ENCODE measurements at regions not wholly inside any gene's neighbourhood (a gene's known extent, or its start where the extent isn't known, plus 50 kb on each side); places are given as distances from the start of the nearest gene placed in this dataset.

DNA sequence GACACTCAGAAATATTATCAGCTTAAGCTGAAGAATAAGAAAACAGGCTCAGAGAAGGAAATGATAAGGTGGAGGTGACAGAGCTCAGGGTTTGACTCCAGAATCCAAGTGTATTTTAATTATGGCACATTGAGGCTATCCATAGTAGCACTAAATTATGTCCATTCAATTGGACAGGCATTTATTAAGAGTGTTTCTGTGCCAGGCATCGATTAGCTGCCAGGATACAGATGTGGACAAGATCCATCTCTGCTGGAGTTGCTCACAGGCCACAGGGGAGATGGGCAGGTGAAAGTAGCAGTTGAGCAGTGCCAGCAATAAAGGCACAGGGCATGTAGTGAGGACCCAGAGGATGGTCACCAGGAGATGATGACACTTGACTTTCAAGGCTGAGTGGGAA is 592.5 kb downstream of the INSC start:
- Mint-ChIP-seq H3K27ac (no peak overlapping the region), H3K4me3 (no peak overlapping the region), H3K36me3 (ENCODE audit: low read depth) (no peaks in the 10 kb centered on the region), H3K9me3 (no peaks in the 10 kb centered on the region; the same call in none of the 3 replicates), H3K27me3 (ENCODE audit: insufficient read depth, low read depth, poor library complexity) (peaks cover 11% of the 10 kb centered on the region), H3K4me1 (peaks cover 26% of the 10 kb centered on the region)
- Histone ChIP-seq H3F3A (replicated peaks; ENCODE audit: low read depth) (0 out of 2 replicates have a peak, but pooled peaks cover 3% of the 10 kb centered on the region), H3K79me2 (replicated peaks; ENCODE audit: insufficient read depth) (no peaks in the 10 kb centered on the region), H2AFZ (no peak overlapping the region), H4K20me1 (replicated peaks; ENCODE audit: insufficient read depth) (no peaks in the 10 kb centered on the region), H3K27ac (ENCODE audit: low read depth) (no peak overlapping the region), H3K27me3 (ENCODE audit: insufficient read depth) (peaks cover 22% of the 10 kb centered on the region), H3K4me3 (no peak overlapping the region), H3K4me2 (no peak overlapping the region), H3K36me3 (ENCODE audit: insufficient read depth) (no peaks in the 10 kb centered on the region), H3K9me2 (ENCODE audit: insufficient read depth) (0 out of 2 replicates have a peak, but pooled peaks cover 13% of the 10 kb centered on the region), H3K4me1 (ENCODE audit: insufficient read depth) (peaks cover 15% of the 10 kb centered on the region)
- TF ChIP-seq EZH2 (IDR thresholded peaks at IDR 0.05; ENCODE audit: low read depth, unreplicated experiment) (no peak), CREB1 (CRISPR knock-in tag; IDR thresholded peaks at IDR 0.05; ENCODE audit: low read depth) (no peak), STAT1 (IDR thresholded peaks at IDR 0.05; ENCODE audit: unreplicated experiment) (no peak), ZNF114 (CRISPR knock-in tag; IDR thresholded peaks at IDR 0.05) (no peak), POLR2AphosphoS5 (IDR thresholded peaks at IDR 0.05; ENCODE audit: low read depth) (no peak), ZNF331 (CRISPR knock-in tag; IDR thresholded peaks at IDR 0.05; ENCODE audit: low read depth) (no peak), JUNB (IDR thresholded peaks at IDR 0.05; ENCODE audit: unreplicated experiment) (no peak), NANOG (IDR thresholded peaks at IDR 0.05; ENCODE audit: borderline replicate concordance) (no peak), EZH2phosphoT487 (IDR thresholded peaks at IDR 0.05; ENCODE audit: unreplicated experiment) (no peak)
- TF ChIP-seq, protein P1, sequence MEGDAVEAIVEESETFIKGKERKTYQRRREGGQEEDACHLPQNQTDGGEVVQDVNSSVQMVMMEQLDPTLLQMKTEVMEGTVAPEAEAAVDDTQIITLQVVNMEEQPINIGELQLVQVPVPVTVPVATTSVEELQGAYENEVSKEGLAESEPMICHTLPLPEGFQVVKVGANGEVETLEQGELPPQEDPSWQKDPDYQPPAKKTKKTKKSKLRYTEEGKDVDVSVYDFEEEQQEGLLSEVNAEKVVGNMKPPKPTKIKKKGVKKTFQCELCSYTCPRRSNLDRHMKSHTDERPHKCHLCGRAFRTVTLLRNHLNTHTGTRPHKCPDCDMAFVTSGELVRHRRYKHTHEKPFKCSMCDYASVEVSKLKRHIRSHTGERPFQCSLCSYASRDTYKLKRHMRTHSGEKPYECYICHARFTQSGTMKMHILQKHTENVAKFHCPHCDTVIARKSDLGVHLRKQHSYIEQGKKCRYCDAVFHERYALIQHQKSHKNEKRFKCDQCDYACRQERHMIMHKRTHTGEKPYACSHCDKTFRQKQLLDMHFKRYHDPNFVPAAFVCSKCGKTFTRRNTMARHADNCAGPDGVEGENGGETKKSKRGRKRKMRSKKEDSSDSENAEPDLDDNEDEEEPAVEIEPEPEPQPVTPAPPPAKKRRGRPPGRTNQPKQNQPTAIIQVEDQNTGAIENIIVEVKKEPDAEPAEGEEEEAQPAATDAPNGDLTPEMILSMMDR (conservative IDR thresholded peaks at IDR 0.05; ENCODE audit: low read depth in 2 of 2), result no peak
- TF ChIP-seq, protein P2, sequence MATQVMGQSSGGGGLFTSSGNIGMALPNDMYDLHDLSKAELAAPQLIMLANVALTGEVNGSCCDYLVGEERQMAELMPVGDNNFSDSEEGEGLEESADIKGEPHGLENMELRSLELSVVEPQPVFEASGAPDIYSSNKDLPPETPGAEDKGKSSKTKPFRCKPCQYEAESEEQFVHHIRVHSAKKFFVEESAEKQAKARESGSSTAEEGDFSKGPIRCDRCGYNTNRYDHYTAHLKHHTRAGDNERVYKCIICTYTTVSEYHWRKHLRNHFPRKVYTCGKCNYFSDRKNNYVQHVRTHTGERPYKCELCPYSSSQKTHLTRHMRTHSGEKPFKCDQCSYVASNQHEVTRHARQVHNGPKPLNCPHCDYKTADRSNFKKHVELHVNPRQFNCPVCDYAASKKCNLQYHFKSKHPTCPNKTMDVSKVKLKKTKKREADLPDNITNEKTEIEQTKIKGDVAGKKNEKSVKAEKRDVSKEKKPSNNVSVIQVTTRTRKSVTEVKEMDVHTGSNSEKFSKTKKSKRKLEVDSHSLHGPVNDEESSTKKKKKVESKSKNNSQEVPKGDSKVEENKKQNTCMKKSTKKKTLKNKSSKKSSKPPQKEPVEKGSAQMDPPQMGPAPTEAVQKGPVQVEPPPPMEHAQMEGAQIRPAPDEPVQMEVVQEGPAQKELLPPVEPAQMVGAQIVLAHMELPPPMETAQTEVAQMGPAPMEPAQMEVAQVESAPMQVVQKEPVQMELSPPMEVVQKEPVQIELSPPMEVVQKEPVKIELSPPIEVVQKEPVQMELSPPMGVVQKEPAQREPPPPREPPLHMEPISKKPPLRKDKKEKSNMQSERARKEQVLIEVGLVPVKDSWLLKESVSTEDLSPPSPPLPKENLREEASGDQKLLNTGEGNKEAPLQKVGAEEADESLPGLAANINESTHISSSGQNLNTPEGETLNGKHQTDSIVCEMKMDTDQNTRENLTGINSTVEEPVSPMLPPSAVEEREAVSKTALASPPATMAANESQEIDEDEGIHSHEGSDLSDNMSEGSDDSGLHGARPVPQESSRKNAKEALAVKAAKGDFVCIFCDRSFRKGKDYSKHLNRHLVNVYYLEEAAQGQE (IDR thresholded peaks at IDR 0.05; ENCODE audit: unreplicated experiment), result no peak
- TF ChIP-seq, protein P3, sequence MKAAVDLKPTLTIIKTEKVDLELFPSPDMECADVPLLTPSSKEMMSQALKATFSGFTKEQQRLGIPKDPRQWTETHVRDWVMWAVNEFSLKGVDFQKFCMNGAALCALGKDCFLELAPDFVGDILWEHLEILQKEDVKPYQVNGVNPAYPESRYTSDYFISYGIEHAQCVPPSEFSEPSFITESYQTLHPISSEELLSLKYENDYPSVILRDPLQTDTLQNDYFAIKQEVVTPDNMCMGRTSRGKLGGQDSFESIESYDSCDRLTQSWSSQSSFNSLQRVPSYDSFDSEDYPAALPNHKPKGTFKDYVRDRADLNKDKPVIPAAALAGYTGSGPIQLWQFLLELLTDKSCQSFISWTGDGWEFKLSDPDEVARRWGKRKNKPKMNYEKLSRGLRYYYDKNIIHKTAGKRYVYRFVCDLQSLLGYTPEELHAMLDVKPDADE (IDR thresholded peaks at IDR 0.05), result no peak
- TF ChIP-seq, protein P4, sequence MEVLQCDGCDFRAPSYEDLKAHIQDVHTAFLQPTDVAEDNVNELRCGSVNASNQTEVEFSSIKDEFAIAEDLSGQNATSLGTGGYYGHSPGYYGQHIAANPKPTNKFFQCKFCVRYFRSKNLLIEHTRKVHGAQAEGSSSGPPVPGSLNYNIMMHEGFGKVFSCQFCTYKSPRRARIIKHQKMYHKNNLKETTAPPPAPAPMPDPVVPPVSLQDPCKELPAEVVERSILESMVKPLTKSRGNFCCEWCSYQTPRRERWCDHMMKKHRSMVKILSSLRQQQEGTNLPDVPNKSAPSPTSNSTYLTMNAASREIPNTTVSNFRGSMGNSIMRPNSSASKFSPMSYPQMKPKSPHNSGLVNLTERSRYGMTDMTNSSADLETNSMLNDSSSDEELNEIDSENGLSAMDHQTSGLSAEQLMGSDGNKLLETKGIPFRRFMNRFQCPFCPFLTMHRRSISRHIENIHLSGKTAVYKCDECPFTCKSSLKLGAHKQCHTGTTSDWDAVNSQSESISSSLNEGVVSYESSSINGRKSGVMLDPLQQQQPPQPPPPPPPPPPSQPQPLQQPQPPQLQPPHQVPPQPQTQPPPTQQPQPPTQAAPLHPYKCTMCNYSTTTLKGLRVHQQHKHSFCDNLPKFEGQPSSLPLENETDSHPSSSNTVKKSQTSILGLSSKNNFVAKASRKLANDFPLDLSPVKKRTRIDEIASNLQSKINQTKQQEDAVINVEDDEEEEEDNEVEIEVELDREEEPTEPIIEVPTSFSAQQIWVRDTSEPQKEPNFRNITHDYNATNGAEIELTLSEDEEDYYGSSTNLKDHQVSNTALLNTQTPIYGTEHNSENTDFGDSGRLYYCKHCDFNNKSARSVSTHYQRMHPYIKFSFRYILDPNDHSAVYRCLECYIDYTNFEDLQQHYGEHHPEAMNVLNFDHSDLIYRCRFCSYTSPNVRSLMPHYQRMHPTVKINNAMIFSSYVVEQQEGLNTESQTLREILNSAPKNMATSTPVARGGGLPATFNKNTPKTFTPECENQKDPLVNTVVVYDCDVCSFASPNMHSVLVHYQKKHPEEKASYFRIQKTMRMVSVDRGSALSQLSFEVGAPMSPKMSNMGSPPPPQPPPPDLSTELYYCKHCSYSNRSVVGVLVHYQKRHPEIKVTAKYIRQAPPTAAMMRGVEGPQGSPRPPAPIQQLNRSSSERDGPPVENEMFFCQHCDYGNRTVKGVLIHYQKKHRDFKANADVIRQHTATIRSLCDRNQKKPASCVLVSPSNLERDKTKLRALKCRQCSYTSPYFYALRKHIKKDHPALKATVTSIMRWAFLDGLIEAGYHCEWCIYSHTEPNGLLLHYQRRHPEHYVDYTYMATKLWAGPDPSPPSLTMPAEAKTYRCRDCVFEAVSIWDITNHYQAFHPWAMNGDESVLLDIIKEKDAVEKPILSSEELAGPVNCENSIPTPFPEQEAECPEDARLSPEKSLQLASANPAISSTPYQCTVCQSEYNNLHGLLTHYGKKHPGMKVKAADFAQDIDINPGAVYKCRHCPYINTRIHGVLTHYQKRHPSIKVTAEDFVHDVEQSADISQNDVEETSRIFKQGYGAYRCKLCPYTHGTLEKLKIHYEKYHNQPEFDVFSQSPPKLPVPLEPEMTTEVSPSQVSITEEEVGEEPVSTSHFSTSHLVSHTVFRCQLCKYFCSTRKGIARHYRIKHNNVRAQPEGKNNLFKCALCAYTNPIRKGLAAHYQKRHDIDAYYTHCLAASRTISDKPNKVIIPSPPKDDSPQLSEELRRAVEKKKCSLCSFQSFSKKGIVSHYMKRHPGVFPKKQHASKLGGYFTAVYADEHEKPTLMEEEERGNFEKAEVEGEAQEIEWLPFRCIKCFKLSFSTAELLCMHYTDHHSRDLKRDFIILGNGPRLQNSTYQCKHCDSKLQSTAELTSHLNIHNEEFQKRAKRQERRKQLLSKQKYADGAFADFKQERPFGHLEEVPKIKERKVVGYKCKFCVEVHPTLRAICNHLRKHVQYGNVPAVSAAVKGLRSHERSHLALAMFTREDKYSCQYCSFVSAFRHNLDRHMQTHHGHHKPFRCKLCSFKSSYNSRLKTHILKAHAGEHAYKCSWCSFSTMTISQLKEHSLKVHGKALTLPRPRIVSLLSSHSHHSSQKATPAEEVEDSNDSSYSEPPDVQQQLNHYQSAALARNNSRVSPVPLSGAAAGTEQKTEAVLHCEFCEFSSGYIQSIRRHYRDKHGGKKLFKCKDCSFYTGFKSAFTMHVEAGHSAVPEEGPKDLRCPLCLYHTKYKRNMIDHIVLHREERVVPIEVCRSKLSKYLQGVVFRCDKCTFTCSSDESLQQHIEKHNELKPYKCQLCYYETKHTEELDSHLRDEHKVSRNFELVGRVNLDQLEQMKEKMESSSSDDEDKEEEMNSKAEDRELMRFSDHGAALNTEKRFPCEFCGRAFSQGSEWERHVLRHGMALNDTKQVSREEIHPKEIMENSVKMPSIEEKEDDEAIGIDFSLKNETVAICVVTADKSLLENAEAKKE (CRISPR knock-in tag; IDR thresholded peaks at IDR 0.05), result no peak
- ATAC-seq (no peak), DNase-seq (ENCODE audit: low spot score) (no peak)
